K562 (cell line): ENCODE measurements at regions not wholly inside any gene's neighbourhood (a gene's known extent, or its start where the extent isn't known, plus 50 kb on each side); places are given as distances from the start of the nearest gene placed in this dataset.
A peak's percentile ranks its signal among the peaks of the same experiment; 100 is the strongest.

Experiments
- ASH1L ChIP-seq: fragments of 450-650 bp; IDR thresholded peaks from 2 replicates; pipeline ENCODE4 v1.6.1; 2018; ENCODE audit warnings: borderline replicate concordance, mild to moderate bottlenecking, low read depth; ENCODE audit not compliant: partially characterized antibody
- CBFA2T3 ChIP-seq: fragments of 450-650 bp; IDR thresholded peaks from 2 replicates; pipeline ENCODE4 v1.6.1; 2017
- CBX2 ChIP-seq: fragments of 200-600 bp; sonication (generic); IDR thresholded peaks from one replicate; pipeline ENCODE4 v1.6.1; 2012; ENCODE audit warnings: mild to moderate bottlenecking, low read length, inconsistent platforms; ENCODE audit not compliant: insufficient read depth, poor library complexity, severe bottlenecking
- DEAF1 ChIP-seq: fragments of 450-650 bp; formaldehyde crosslinking; IDR thresholded peaks from 2 replicates; pipeline ENCODE4 v1.4.0; 2020; ENCODE audit warnings: mild to moderate bottlenecking, moderate library complexity
- E2F8 ChIP-seq: fragments of 450-650 bp; IDR thresholded peaks from 2 replicates; pipeline ENCODE4 v1.7.1; 2018; ENCODE audit warnings: mild to moderate bottlenecking, low read depth; ENCODE audit not compliant: partially characterized antibody
- ETS2 ChIP-seq: IDR thresholded peaks from 2 replicates; pipeline ENCODE4 v1.6.1; 2016; ENCODE audit warnings: borderline replicate concordance, missing genetic modification characterization, mild to moderate bottlenecking, moderate library complexity, missing compliant biosample characterization; ENCODE audit not compliant: poor library complexity, severe bottlenecking
- GTF2A2 ChIP-seq: IDR thresholded peaks from 2 replicates; pipeline ENCODE4 v1.6.1; 2016; ENCODE audit warnings: mild to moderate bottlenecking, missing genetic modification characterization, missing compliant biosample characterization
- HLTF ChIP-seq: fragments of 450-650 bp; IDR thresholded peaks from 2 replicates; pipeline ENCODE4 v1.6.1; 2016
- LEF1 ChIP-seq: fragments of 450-650 bp; IDR thresholded peaks from 2 replicates; pipeline ENCODE4 v1.6.1; 2016; ENCODE audit warnings: mild to moderate bottlenecking
- MTA3 ChIP-seq: fragments of 450-650 bp; formaldehyde crosslinking; IDR thresholded peaks from 2 replicates; pipeline ENCODE4 v1.6.1; 2017; ENCODE audit warnings: mild to moderate bottlenecking, borderline replicate concordance
- OTX1 ChIP-seq: fragments of 450-650 bp; formaldehyde crosslinking; IDR thresholded peaks from 2 replicates; pipeline ENCODE4 v1.4.0; 2022; ENCODE audit warnings: mild to moderate bottlenecking
- RBBP5 ChIP-seq: fragments of 200-600 bp; sonication (generic); IDR thresholded peaks from 2 replicates; pipeline ENCODE4 v1.6.1; 2012; ENCODE audit warnings: borderline replicate concordance, mild to moderate bottlenecking, low read length, control low read depth, inconsistent platforms; ENCODE audit not compliant: insufficient read depth, poor library complexity, severe bottlenecking
- SOX6 ChIP-seq: fragments of 450-650 bp; IDR thresholded peaks from 2 replicates; pipeline ENCODE4 v1.6.1; 2014; ENCODE audit warnings: mild to moderate bottlenecking
- TFAP4 ChIP-seq: sonication (generic); formaldehyde crosslinking; IDR thresholded peaks from 2 replicates; pipeline ENCODE4 v1.8.0; 2022; ENCODE audit warnings: missing genetic modification reagents, mild to moderate bottlenecking, moderate library complexity, borderline replicate concordance
- USF2 ChIP-seq: sonication (generic); formaldehyde crosslinking; IDR thresholded peaks from 2 replicates; pipeline ENCODE4 v1.5.0; 2020; ENCODE audit warnings: missing genetic modification reagents
- ZBTB5 ChIP-seq: fragments of 450-650 bp; IDR thresholded peaks from 2 replicates; pipeline ENCODE4 v1.6.1; 2017; ENCODE audit warnings: antibody characterized with exemption
- ZNF398 ChIP-seq: fragments of 250-450 bp; sonication (Bioruptor Pico); IDR thresholded peaks from 2 replicates; pipeline ENCODE4 v1.8.0; 2021; ENCODE audit warnings: moderate library complexity, mild to moderate bottlenecking, inconsistent platforms
- ZNF445 ChIP-seq: fragments of 250-450 bp; sonication (Bioruptor Pico); IDR thresholded peaks from 2 replicates; pipeline ENCODE4 v1.4.0; 2020; ENCODE audit warnings: low read depth, mild to moderate bottlenecking, moderate library complexity

- 0 out of 2 replicates have a peak, but pooled peaks have one; percentile 2 for TF ChIP-seq LEF1
- no peak for TF ChIP-seq MTA3
- peak; percentile 23; the same call in 1 of the 2 replicates for TF ChIP-seq DEAF1 (CRISPR knock-in tag)
- peak; percentile 99 for TF ChIP-seq OTX1 (CRISPR knock-in tag)
- TF ChIP-seq ASH1L: no peak
- TF ChIP-seq GTF2A2 (tag): no peak
- TF ChIP-seq ETS2 (tag): no peak
- no peak for TF ChIP-seq TFAP4 (CRISPR knock-in tag)
- TF ChIP-seq ZNF445 (CRISPR knock-in tag): no peak
- no peak for TF ChIP-seq USF2 (CRISPR knock-in tag)
- no peak; the same call in 1 of the 2 replicates for TF ChIP-seq HLTF
- no peak for TF ChIP-seq ZNF398 (CRISPR knock-in tag)
- no peak for TF ChIP-seq ZBTB5
- TF ChIP-seq RBBP5: no peak
- TF ChIP-seq SOX6: no peak
- TF ChIP-seq E2F8: no peak
- TF ChIP-seq CBX2: no peak
- TF ChIP-seq CBFA2T3: no peak
These were observed 200.8 kb upstream of the NEBL start (continued) for GRCh38 chr10:21097926-21098355.
